MCF 10A (cell line): ENCODE measurements at regions not wholly inside any gene's neighbourhood (a gene's known extent, or its start where the extent isn't known, plus 50 kb on each side); places are given as distances from the start of the nearest gene placed in this dataset.

Experiments used
- BruUV-seq: library from RNA; stranded (reverse); fragments of 400-500 nt; replicated peaks from 2 replicates; lab custom pipeline; 2021; lab: Mats Ljungman, UMichigan
- CTCF ChIA-PET: fragments of 300-600 bp; sonication (Branson Sonifier 250); formaldehyde crosslinking; extraction: SDS; loops from one replicate; lab custom pipeline; 2021; ENCODE audit warnings: antibody characterized with exemption, inconsistent platforms; lab: Yijun Ruan, JAX
- POLR2A ChIA-PET: fragments of 300-600, 350-650 bp; sonication (Branson Sonifier 250); formaldehyde crosslinking; extraction: SDS; loops from one replicate; lab custom pipeline; 2020; ENCODE audit warnings: antibody characterized with exemption, inconsistent platforms; lab: Yijun Ruan, JAX
- DNase-seq: peaks from one replicate; pipeline ENCODE4 v3.0.0-alpha.2; 2018; ENCODE audit not compliant: unreplicated experiment
- H3K27ac Mint-ChIP-seq: one replicate; pipeline ENCODE4 v1.8.0; 2022; ENCODE audit warnings: mild to moderate bottlenecking, low read depth, mixed read lengths; ENCODE audit not compliant: unreplicated experiment
- H3K27me3 Mint-ChIP-seq: one replicate; pipeline ENCODE4 v1.8.0; 2022; ENCODE audit warnings: mixed read lengths; ENCODE audit not compliant: insufficient read depth, unreplicated experiment
- H3K36me3 Mint-ChIP-seq: one replicate; pipeline ENCODE4 v1.8.0; 2022; ENCODE audit warnings: mild to moderate bottlenecking, moderate library complexity, mixed read lengths; ENCODE audit not compliant: insufficient read depth, unreplicated experiment
- H3K4me1 Mint-ChIP-seq: one replicate; pipeline ENCODE4 v1.8.0; 2022; ENCODE audit warnings: mixed read lengths; ENCODE audit not compliant: insufficient read depth, unreplicated experiment
- H3K4me3 Mint-ChIP-seq: one replicate; pipeline ENCODE4 v1.8.0; 2022; ENCODE audit warnings: mild to moderate bottlenecking, moderate library complexity, mixed read lengths; ENCODE audit not compliant: unreplicated experiment
- H3K9me3 Mint-ChIP-seq: one replicate; pipeline ENCODE4 v1.8.0; 2022; ENCODE audit warnings: mixed read lengths; ENCODE audit not compliant: unreplicated experiment
- intact Hi-C: fragments of 100-400 bp; cut with micrococcal nuclease; formaldehyde crosslinking; loops from 2 replicates; pipeline ENCODE4 v1.14.1; 2022
- TF ChIP-seq, protein P1 (sequence below): fragments of 200-600 bp; IDR thresholded peaks from one replicate; pipeline ENCODE4 v1.8.0; 2022; ENCODE audit warnings: antibody characterized with exemption, mild to moderate bottlenecking; ENCODE audit not compliant: unreplicated experiment

DNA sequence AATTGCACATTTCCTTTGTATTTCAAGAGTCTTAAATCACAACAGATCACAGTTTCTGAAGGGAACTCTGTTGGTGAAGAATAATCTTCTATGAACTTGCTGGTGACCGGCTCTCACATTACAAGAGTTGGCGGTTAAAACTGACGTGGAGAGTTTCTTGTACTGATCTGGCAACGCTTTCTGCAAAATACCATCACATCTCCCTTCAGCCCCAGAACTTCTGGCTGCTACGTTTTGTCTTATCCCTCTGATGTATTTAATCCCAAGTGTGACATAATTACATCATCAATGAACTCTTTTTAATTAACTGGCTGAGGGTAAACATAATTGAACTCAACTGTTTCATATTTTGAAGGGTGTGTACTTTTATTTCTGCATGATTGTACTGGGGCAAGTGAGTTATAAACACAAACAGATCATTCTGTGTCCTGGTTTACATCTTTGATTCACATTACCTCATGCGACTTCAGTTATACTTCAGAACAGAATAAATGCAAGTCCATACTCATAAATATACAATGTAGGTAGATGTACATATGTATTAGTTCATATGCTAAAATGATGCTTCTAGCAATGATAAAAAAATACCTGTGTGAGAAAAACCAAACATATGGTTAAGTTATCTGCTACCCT, 105.1 kb upstream of the NPVF start:
- DNase-seq: no peak
- BruUV-seq: no TSS peak
- Mint-ChIP-seq H3K4me1 (no peaks in the 10 kb centered on the region), H3K27me3 (peaks cover 68% of the 10 kb centered on the region), H3K9me3 (no peaks in the 10 kb centered on the region), H3K27ac (no peak overlapping the region), H3K36me3 (no peaks in the 10 kb centered on the region), H3K4me3 (no peak overlapping the region)
- ChIA-PET CTCF (no interaction called here), POLR2A (no interaction called here)
- TF ChIP-seq, protein P1, sequence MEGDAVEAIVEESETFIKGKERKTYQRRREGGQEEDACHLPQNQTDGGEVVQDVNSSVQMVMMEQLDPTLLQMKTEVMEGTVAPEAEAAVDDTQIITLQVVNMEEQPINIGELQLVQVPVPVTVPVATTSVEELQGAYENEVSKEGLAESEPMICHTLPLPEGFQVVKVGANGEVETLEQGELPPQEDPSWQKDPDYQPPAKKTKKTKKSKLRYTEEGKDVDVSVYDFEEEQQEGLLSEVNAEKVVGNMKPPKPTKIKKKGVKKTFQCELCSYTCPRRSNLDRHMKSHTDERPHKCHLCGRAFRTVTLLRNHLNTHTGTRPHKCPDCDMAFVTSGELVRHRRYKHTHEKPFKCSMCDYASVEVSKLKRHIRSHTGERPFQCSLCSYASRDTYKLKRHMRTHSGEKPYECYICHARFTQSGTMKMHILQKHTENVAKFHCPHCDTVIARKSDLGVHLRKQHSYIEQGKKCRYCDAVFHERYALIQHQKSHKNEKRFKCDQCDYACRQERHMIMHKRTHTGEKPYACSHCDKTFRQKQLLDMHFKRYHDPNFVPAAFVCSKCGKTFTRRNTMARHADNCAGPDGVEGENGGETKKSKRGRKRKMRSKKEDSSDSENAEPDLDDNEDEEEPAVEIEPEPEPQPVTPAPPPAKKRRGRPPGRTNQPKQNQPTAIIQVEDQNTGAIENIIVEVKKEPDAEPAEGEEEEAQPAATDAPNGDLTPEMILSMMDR: no peak
- intact Hi-C loops: no loop called here

DNA sequence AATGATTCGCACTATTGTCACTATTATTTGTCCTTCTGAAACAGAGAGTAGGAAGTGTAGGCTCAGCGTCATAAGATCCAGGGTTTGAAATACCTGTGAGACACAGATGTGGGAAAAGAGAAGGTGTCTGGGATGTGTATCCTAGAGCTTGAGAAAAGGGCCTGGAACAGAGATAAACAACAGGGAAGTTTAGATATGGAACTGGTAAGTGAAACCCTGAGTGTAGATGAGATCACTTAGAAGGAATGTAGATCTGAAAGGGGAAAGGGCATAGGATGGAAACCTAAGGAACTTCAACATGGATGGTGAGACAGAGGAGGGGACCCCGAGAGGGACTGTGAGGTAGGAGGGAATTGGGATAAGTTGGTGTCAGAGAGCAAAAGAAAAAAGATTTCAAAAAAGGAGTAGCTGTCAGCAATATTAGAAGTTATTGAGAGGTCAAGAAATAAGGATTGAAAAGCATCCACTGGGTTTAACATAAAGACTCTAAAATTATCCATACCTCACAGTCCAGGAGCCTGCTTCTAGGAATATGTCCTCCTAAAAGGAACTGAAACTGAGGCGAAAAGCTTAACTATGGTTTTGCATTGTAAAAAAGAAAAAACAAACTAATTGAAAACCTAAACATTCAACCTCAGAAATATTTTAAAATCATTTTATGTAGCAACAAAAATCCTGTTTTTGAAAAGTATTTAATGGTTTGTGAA, 119.2 kb upstream of the NPVF start:
- Mint-ChIP-seq H3K27ac (no peak overlapping the region), H3K36me3 (no peaks in the 10 kb centered on the region), H3K27me3 (peaks cover 85% of the 10 kb centered on the region), H3K9me3 (no peaks in the 10 kb centered on the region), H3K4me1 (no peaks in the 10 kb centered on the region), H3K4me3 (no peak overlapping the region)
- ChIA-PET CTCF (interaction anchor here (1.1 kb wide), 1 partner anchor 41 kb away, joined by 3 read pairs; no protein-coding TSS in a partner anchor), POLR2A (interaction anchor here (0.6 kb wide), 1 partner anchor 114 kb away, joined by 4 read pairs; no protein-coding TSS in a partner anchor)
- no TSS peak for BruUV-seq
- no peak for DNase-seq
- TF ChIP-seq, protein P1: no peak
- intact Hi-C loops: no loop called here

DNA sequence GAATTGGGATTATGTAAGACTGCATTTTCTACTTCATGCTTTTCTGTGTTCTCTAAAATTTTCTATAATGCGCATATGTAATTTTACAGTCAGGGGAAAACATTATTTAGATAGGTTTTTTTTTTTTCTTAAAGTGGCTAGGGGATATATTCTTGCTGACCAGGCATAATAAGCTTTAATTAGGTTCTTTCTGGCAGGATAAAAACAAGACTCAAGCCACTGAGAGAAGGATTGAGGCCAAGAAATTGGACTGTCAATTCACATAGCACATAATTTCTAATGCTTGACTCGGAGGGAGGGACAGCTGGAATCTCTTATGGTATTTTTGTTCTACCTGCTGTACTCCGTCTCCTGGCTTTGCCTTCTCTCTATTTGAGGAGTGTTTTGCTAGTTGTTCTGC, 119.8 kb upstream of the NPVF start:
- intact Hi-C loops: no loop called here
- no TSS peak for BruUV-seq
- DNase-seq: no peak
- CTCF ChIA-PET: no interaction called here
- Mint-ChIP-seq H3K27ac (no peak overlapping the region), H3K36me3 (no peaks in the 10 kb centered on the region), H3K4me3 (no peak overlapping the region), H3K9me3 (no peaks in the 10 kb centered on the region), H3K4me1 (no peaks in the 10 kb centered on the region), H3K27me3 (peaks cover 84% of the 10 kb centered on the region)
- POLR2A ChIA-PET: interaction anchor here (0.6 kb wide), 1 partner anchor 113 kb away, joined by 4 read pairs; no protein-coding TSS in a partner anchor
- TF ChIP-seq, protein P1: no peak

DNA sequence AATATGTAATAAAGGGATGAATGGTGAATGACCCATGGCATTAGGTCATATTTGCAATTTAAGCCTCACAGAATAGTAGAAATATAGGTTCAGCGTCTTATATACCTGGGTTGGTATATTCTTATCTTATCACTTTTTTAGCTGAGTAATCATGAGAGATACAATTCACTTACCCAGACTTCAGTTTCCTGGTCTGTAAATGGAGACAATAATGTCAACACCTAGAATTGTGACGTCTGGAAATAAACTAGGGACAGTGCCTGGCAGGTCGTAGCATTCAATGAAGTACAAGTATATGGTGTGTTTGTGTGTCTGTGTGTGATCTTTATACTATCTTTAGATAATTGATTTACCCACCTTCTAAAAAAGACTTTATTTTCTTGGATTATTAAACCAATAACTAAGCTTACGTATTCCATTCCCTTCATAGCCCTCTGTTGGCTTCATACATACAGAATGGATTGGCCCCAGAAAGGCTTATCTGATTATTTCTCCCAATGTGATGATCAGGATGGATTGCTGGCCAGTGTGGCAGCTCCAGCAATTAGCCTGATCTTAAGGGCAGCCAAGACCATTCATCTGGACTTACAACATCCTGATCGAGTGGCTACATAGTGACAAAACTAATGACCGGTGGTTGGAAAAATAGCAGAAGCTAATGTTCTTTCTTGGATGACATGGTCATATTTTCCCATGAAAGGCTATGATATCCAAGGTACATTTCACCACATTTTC, 121.2 kb upstream of the NPVF start:
- TF ChIP-seq, protein P1: no peak
- intact Hi-C loops: no loop called here
- H3K27me3 Mint-ChIP-seq: peaks cover 71% of the 10 kb centered on the region
- no peaks in the 10 kb centered on the region for H3K9me3 Mint-ChIP-seq
- no peaks in the 10 kb centered on the region for H3K4me1 Mint-ChIP-seq
- ChIA-PET POLR2A (interaction anchor here (0.7 kb wide), 1 partner anchor 112 kb away, joined by 3 read pairs; no protein-coding TSS in a partner anchor), CTCF (interaction anchor here (0.6 to 0.8 kb wide), 2 partner anchors 91 to 216 kb away, joined by 3 to 4 read pairs; no protein-coding TSS in a partner anchor)
- H3K36me3 Mint-ChIP-seq: no peaks in the 10 kb centered on the region
- no peak overlapping the region for H3K27ac Mint-ChIP-seq
- H3K4me3 Mint-ChIP-seq: no peak overlapping the region
- BruUV-seq: no TSS peak
- no peak for DNase-seq
